ENCODE measurements at regions not wholly inside any gene's neighbourhood (a gene's known extent, or its start where the extent isn't known, plus 50 kb on each side); places are given as distances from the start of the nearest gene placed in this dataset.
"Not testable (repeated sequence)": the region's sequence is repeated elsewhere in the genome, so short reads cannot be mapped to it uniquely, and the experiment has no call there.

GRCh38 chr1:143820058-143820457 is 151.7 kb downstream of the FAM72C start:
- H3K9ac ChIP-seq (ENCODE audit: control insufficient read depth, extremely low read depth, insufficient read depth, low read length); H3K27ac ChIP-seq (ENCODE audit: control insufficient read depth, insufficient read depth, low read length); H3K79me2 ChIP-seq (ENCODE audit: control insufficient read depth, insufficient read depth, low read length); H3K9me1 ChIP-seq (ENCODE audit: control insufficient read depth, extremely low read depth, insufficient read depth, low read length); dilution Hi-C loops (cut with MboI; ENCODE audit: extremely low pct_ligation_motif_present, low sequenced_read_pairs); H4K20me1 ChIP-seq (ENCODE audit: control insufficient read depth, extremely low read depth, insufficient read depth, low read length); H3K9me3 ChIP-seq (ENCODE audit: control insufficient read depth, low read depth, low read length); H3K36me3 ChIP-seq (ENCODE audit: control insufficient read depth in 2 of 2, extremely low read depth in 1 of 2, insufficient read depth in 2 of 2, low read length in 2 of 2); FAIRE-seq; H3K27me3 ChIP-seq (ENCODE audit: control insufficient read depth, extremely low read depth, insufficient read depth, low read length); H3K4me1 ChIP-seq (ENCODE audit: control insufficient read depth, extremely low read depth, insufficient read depth, low read length); H3K4me3 ChIP-seq (ENCODE audit: control insufficient read depth in 2 of 3, extremely low read depth in 1 of 3, insufficient read depth in 2 of 3, low read depth in 1 of 3, low read length in 3 of 3); H3K4me2 ChIP-seq (ENCODE audit: control insufficient read depth, extremely low read depth, insufficient read depth, low read depth, low read length); H2AFZ ChIP-seq (ENCODE audit: control insufficient read depth, low read length); DNase-seq (ENCODE audit: low read depth, low spot score): not testable (repeated sequence)

DNA sequence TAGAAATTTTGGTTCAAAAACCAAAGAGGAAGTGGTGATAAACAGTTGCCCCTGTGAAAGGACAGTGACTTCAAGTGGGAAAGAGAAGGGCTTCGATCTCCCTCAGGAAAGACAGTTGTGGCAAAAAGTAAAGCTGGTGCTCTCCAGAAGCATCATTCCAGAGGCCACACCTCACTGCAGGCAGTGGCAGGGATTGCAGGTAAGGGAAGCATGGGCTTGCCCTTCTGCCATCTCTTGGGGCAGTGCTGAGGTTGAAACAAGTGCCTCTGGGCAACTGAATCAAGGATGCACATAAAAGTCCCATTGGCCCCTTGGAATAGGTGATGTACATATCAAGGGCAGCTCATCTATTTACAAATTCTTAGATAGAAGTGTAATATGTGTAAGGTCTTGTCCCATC is 155.4 kb downstream of the FAM72C start:
- H3K9me1 ChIP-seq (ENCODE audit: control insufficient read depth, extremely low read depth, insufficient read depth, low read length); H3K4me2 ChIP-seq (ENCODE audit: control insufficient read depth, extremely low read depth, insufficient read depth, low read depth, low read length); dilution Hi-C loops (cut with MboI; ENCODE audit: extremely low pct_ligation_motif_present, low sequenced_read_pairs); DNase-seq (ENCODE audit: low read depth, low spot score); H3K27ac ChIP-seq (ENCODE audit: control insufficient read depth, insufficient read depth, low read length); H3K27me3 ChIP-seq (ENCODE audit: control insufficient read depth, extremely low read depth, insufficient read depth, low read length); FAIRE-seq; H3K36me3 ChIP-seq (ENCODE audit: control insufficient read depth in 2 of 2, extremely low read depth in 1 of 2, insufficient read depth in 2 of 2, low read length in 2 of 2); H3K9me3 ChIP-seq (ENCODE audit: control insufficient read depth, low read depth, low read length); H4K20me1 ChIP-seq (ENCODE audit: control insufficient read depth, extremely low read depth, insufficient read depth, low read length); H2AFZ ChIP-seq (ENCODE audit: control insufficient read depth, low read length); H3K9ac ChIP-seq (ENCODE audit: control insufficient read depth, extremely low read depth, insufficient read depth, low read length); H3K79me2 ChIP-seq (ENCODE audit: control insufficient read depth, insufficient read depth, low read length); H3K4me1 ChIP-seq (ENCODE audit: control insufficient read depth, extremely low read depth, insufficient read depth, low read length); H3K4me3 ChIP-seq (ENCODE audit: control insufficient read depth in 2 of 3, extremely low read depth in 1 of 3, insufficient read depth in 2 of 3, low read depth in 1 of 3, low read length in 3 of 3): not testable (repeated sequence)

- H3K9me1 ChIP-seq (ENCODE audit: control insufficient read depth, extremely low read depth, insufficient read depth, low read length); H3K27me3 ChIP-seq (ENCODE audit: control insufficient read depth, extremely low read depth, insufficient read depth, low read length); H3K9ac ChIP-seq (ENCODE audit: control insufficient read depth, extremely low read depth, insufficient read depth, low read length); H3K36me3 ChIP-seq (ENCODE audit: control insufficient read depth in 2 of 2, extremely low read depth in 1 of 2, insufficient read depth in 2 of 2, low read length in 2 of 2); H3K4me2 ChIP-seq (ENCODE audit: control insufficient read depth, extremely low read depth, insufficient read depth, low read depth, low read length); H3K4me3 ChIP-seq (ENCODE audit: control insufficient read depth in 2 of 3, extremely low read depth in 1 of 3, insufficient read depth in 2 of 3, low read depth in 1 of 3, low read length in 3 of 3); DNase-seq (ENCODE audit: low read depth, low spot score); H2AFZ ChIP-seq (ENCODE audit: control insufficient read depth, low read length); H3K9me3 ChIP-seq (ENCODE audit: control insufficient read depth, low read depth, low read length); dilution Hi-C loops (cut with MboI; ENCODE audit: extremely low pct_ligation_motif_present, low sequenced_read_pairs); H3K79me2 ChIP-seq (ENCODE audit: control insufficient read depth, insufficient read depth, low read length); H3K27ac ChIP-seq (ENCODE audit: control insufficient read depth, insufficient read depth, low read length); FAIRE-seq; H3K4me1 ChIP-seq (ENCODE audit: control insufficient read depth, extremely low read depth, insufficient read depth, low read length); H4K20me1 ChIP-seq (ENCODE audit: control insufficient read depth, extremely low read depth, insufficient read depth, low read length): not testable (repeated sequence)
Measured at GRCh38 chr1:143805374-143805773, 166.4 kb downstream of the FAM72C start.

GRCh38 chr1:143804707-143805356 is 167.0 kb downstream of the FAM72C start:
- dilution Hi-C loops (cut with MboI; ENCODE audit: extremely low pct_ligation_motif_present, low sequenced_read_pairs) = not testable (repeated sequence)
- H3K4me2 ChIP-seq (ENCODE audit: control insufficient read depth, extremely low read depth, insufficient read depth, low read depth, low read length) = peak overlapping the region; percentile 22

GRCh38 chr1:143803927-143804411 is 167.8 kb downstream of the FAM72C start:
- H3K9ac ChIP-seq (ENCODE audit: control insufficient read depth, extremely low read depth, insufficient read depth, low read length); H3K27ac ChIP-seq (ENCODE audit: control insufficient read depth, insufficient read depth, low read length); H3K79me2 ChIP-seq (ENCODE audit: control insufficient read depth, insufficient read depth, low read length); dilution Hi-C loops (cut with MboI; ENCODE audit: extremely low pct_ligation_motif_present, low sequenced_read_pairs); H3K36me3 ChIP-seq (ENCODE audit: control insufficient read depth in 2 of 2, extremely low read depth in 1 of 2, insufficient read depth in 2 of 2, low read length in 2 of 2); H3K27me3 ChIP-seq (ENCODE audit: control insufficient read depth, extremely low read depth, insufficient read depth, low read length); H4K20me1 ChIP-seq (ENCODE audit: control insufficient read depth, extremely low read depth, insufficient read depth, low read length); H3K9me1 ChIP-seq (ENCODE audit: control insufficient read depth, extremely low read depth, insufficient read depth, low read length); FAIRE-seq; H2AFZ ChIP-seq (ENCODE audit: control insufficient read depth, low read length); H3K9me3 ChIP-seq (ENCODE audit: control insufficient read depth, low read depth, low read length); DNase-seq (ENCODE audit: low read depth, low spot score); H3K4me1 ChIP-seq (ENCODE audit: control insufficient read depth, extremely low read depth, insufficient read depth, low read length): not testable (repeated sequence)
- Histone ChIP-seq H3K4me2 (ENCODE audit: control insufficient read depth, extremely low read depth, insufficient read depth, low read depth, low read length) (peak overlapping the region; percentile 11), H3K4me3 (ENCODE audit: control insufficient read depth in 2 of 3, extremely low read depth in 1 of 3, insufficient read depth in 2 of 3, low read depth in 1 of 3, low read length in 3 of 3) (peak overlapping the region in 2 of 3 experiments; percentile 34 to 56)

More at GRCh38 chr1:143804707-143805356, 167.0 kb downstream of the FAM72C start:
- not testable (repeated sequence) for H3K27ac ChIP-seq (ENCODE audit: control insufficient read depth, insufficient read depth, low read length); H3K79me2 ChIP-seq (ENCODE audit: control insufficient read depth, insufficient read depth, low read length); H2AFZ ChIP-seq (ENCODE audit: control insufficient read depth, low read length); H3K9me3 ChIP-seq (ENCODE audit: control insufficient read depth, low read depth, low read length); H3K4me1 ChIP-seq (ENCODE audit: control insufficient read depth, extremely low read depth, insufficient read depth, low read length); H4K20me1 ChIP-seq (ENCODE audit: control insufficient read depth, extremely low read depth, insufficient read depth, low read length); DNase-seq (ENCODE audit: low read depth, low spot score); H3K9ac ChIP-seq (ENCODE audit: control insufficient read depth, extremely low read depth, insufficient read depth, low read length); H3K36me3 ChIP-seq (ENCODE audit: control insufficient read depth in 2 of 2, extremely low read depth in 1 of 2, insufficient read depth in 2 of 2, low read length in 2 of 2); FAIRE-seq; H3K27me3 ChIP-seq (ENCODE audit: control insufficient read depth, extremely low read depth, insufficient read depth, low read length); H3K9me1 ChIP-seq (ENCODE audit: control insufficient read depth, extremely low read depth, insufficient read depth, low read length)
- H3K4me3 ChIP-seq (ENCODE audit: control insufficient read depth in 2 of 3, extremely low read depth in 1 of 3, insufficient read depth in 2 of 3, low read depth in 1 of 3, low read length in 3 of 3) = peak overlapping the region in 2 of 3 experiments; percentile 5 to 27

Measured in keratinocyte (primary cell).